Nephron (organoid): ENCODE measurements at regions not wholly inside any gene's neighbourhood (a gene's known extent, or its start where the extent isn't known, plus 50 kb on each side); places are given as distances from the start of the nearest gene placed in this dataset.
"Not testable (repeated sequence)": the region's sequence is repeated elsewhere in the genome, so short reads cannot be mapped to it uniquely, and the experiment has no call there.

Experiments
- H3K27ac Mint-ChIP-seq, 3 experiments: 2 replicates each; pipeline ENCODE4 v1.8.0; 2020; ENCODE audit warnings: mixed read lengths in 3 of 3, mild to moderate bottlenecking in 2 of 3, moderate library complexity in 1 of 3
- H3K27me3 Mint-ChIP-seq: 2 replicates; pipeline ENCODE4 v1.8.0; 2021; ENCODE audit warnings: low read depth, mild to moderate bottlenecking, moderate library complexity, mixed read lengths
- H3K36me3 Mint-ChIP-seq: 2 replicates; pipeline ENCODE4 v1.8.0; 2020; ENCODE audit warnings: low read depth, mixed read lengths
- H3K4me1 Mint-ChIP-seq: 2 replicates; pipeline ENCODE4 v1.8.0; 2020; ENCODE audit warnings: mixed read lengths
- H3K4me3 Mint-ChIP-seq, 3 experiments: 2 replicates each; pipeline ENCODE4 v1.8.0; 2020; ENCODE audit warnings: mild to moderate bottlenecking in 3 of 3, mixed read lengths in 3 of 3, moderate library complexity in 2 of 3
- H3K9me3 Mint-ChIP-seq: 2 replicates; pipeline ENCODE4 v1.8.0; 2020; ENCODE audit warnings: mixed read lengths
- TF ChIP-seq, protein P1 (sequence below), 3 experiments: fragments of 200-600 bp; sonication (generic); IDR thresholded peaks; one replicate each; pipeline ENCODE4 v1.5.0; 2021; ENCODE audit warnings: antibody characterized with exemption in 3 of 3; ENCODE audit not compliant: unreplicated experiment in 3 of 3

- Mint-ChIP-seq H3K36me3 (no peaks in the 10 kb centered on the region), H3K4me3 (no peak overlapping the region), H3K27me3 (no peaks in the 10 kb centered on the region), H3K9me3 (peaks cover 6% of the 10 kb centered on the region), H3K4me1 (no peaks in the 10 kb centered on the region), H3K27ac (no peak overlapping the region)
- TF ChIP-seq, protein P1, sequence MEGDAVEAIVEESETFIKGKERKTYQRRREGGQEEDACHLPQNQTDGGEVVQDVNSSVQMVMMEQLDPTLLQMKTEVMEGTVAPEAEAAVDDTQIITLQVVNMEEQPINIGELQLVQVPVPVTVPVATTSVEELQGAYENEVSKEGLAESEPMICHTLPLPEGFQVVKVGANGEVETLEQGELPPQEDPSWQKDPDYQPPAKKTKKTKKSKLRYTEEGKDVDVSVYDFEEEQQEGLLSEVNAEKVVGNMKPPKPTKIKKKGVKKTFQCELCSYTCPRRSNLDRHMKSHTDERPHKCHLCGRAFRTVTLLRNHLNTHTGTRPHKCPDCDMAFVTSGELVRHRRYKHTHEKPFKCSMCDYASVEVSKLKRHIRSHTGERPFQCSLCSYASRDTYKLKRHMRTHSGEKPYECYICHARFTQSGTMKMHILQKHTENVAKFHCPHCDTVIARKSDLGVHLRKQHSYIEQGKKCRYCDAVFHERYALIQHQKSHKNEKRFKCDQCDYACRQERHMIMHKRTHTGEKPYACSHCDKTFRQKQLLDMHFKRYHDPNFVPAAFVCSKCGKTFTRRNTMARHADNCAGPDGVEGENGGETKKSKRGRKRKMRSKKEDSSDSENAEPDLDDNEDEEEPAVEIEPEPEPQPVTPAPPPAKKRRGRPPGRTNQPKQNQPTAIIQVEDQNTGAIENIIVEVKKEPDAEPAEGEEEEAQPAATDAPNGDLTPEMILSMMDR (IDR thresholded peaks at IDR 0.05; ENCODE audit: unreplicated experiment in 3 of 3) = no peak
These were observed 219.2 kb upstream of the RAI14 start for GRCh38 chr5:34436761-34437501.

DNA sequence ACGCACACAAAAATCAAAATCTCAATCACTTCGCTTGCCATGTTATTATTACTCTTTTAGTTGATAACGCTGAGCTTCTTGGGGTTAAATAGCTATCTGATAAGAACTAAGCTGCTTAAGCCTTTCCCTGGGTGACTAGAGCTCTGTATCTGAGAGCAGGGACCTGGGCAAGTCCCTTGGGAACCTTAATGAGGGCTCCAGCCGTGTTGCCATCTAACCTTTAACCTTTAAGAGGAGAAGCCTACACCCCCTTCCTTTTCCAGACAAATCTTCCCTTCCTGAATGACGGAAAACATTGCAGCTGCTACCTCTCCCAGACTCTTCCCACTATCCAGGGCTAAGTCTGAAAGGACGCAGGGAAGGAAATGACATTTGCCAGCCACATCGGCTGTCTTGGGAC lies 216.5 kb upstream of the RAI14 start:
- Mint-ChIP-seq H3K4me1 (no peaks in the 10 kb centered on the region), H3K4me3 (no peak overlapping the region), H3K9me3 (peaks cover 4% of the 10 kb centered on the region), H3K27ac (no peak overlapping the region), H3K36me3 (no peaks in the 10 kb centered on the region), H3K27me3 (no peaks in the 10 kb centered on the region)
- TF ChIP-seq, protein P1 (IDR thresholded peaks at IDR 0.05; ENCODE audit: unreplicated experiment in 3 of 3) = no peak

GRCh38 chr5:34441767-34442166 lies 214.4 kb upstream of the RAI14 start:
- not testable (repeated sequence) for H3K4me3 Mint-ChIP-seq, H3K27ac Mint-ChIP-seq, H3K27me3 Mint-ChIP-seq, H3K36me3 Mint-ChIP-seq, H3K9me3 Mint-ChIP-seq, H3K4me1 Mint-ChIP-seq

DNA sequence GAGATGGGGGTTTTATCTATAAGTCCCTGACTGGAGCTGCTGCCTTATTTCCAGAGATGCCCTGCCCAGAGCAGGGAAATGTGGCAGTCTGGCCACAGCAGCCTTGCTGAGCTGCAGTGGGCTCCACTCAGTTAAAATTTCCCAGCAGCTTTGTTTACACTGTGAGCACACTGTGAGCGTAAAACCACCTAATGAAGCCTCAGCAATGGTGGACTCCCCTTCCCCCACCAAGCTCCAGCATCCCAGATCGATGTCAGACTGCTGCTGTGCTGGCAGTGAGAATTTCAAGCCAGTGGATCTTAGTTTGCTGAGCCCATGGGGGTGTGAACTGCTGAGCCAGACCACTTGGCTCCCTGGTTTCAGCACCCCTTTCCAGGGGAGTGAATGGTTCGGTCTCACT lies 208.7 kb upstream of the RAI14 start:
- TF ChIP-seq, protein P1 (IDR thresholded peaks at IDR 0.05; ENCODE audit: unreplicated experiment in 3 of 3) = no peak
- H3K27me3 Mint-ChIP-seq = peaks cover 7% of the 10 kb centered on the region
- no peaks in the 10 kb centered on the region for H3K4me1 Mint-ChIP-seq
- no peaks in the 10 kb centered on the region for H3K9me3 Mint-ChIP-seq
- no peaks in the 10 kb centered on the region for H3K36me3 Mint-ChIP-seq
- no peak overlapping the region for H3K27ac Mint-ChIP-seq
- no peak overlapping the region for H3K4me3 Mint-ChIP-seq

DNA sequence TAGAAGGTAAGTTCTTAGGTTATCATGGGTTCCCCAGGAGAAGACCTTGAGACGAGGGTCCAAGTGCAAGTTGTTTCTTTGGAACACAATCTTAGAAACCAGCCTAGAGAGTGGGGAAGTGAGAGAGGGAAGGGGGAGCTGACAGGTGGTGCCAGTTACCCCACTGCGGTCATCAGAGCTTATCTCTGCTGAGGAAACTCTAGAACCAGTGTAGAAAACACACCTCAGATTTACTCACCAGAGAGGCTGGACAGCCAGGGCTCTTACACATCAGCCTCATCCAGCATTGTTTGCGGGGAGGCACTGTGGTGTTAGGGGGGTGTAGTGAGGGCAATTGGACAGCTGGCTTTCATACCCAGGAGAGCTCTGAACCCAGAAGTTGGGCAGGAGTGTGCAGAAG lies 206.5 kb upstream of the RAI14 start:
- no peak overlapping the region for H3K27ac Mint-ChIP-seq
- TF ChIP-seq, protein P1 (IDR thresholded peaks at IDR 0.05; ENCODE audit: unreplicated experiment in 3 of 3) = no peak
- H3K4me3 Mint-ChIP-seq = no peak overlapping the region
- H3K27me3 Mint-ChIP-seq = peaks cover 7% of the 10 kb centered on the region
- H3K36me3 Mint-ChIP-seq = no peaks in the 10 kb centered on the region
- H3K4me1 Mint-ChIP-seq = no peaks in the 10 kb centered on the region
- H3K9me3 Mint-ChIP-seq = no peaks in the 10 kb centered on the region

DNA sequence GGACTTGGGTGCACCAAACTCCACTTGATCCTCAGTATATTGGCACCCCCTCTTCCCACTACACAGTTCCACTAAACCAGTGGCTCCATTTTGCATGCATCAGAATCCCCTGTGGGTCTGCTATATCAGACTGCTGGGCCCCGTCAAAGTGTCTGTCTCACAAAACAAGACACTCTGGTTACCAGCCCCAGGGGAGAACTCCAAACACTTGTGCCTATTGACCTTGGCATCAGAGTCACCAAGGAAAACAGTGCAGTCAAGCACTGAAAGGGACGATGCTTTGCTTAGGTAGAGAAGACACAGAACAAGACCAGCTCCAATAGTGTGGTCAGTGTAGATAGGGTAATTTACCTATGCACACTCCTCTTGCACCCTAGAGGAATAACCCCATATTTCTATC lies 205.8 kb upstream of the RAI14 start:
- Mint-ChIP-seq H3K36me3 (no peaks in the 10 kb centered on the region), H3K4me1 (no peaks in the 10 kb centered on the region), H3K9me3 (no peaks in the 10 kb centered on the region), H3K27ac (no peak overlapping the region), H3K27me3 (peaks cover 7% of the 10 kb centered on the region), H3K4me3 (no peak overlapping the region)
- TF ChIP-seq, protein P1 (IDR thresholded peaks at IDR 0.05; ENCODE audit: unreplicated experiment in 3 of 3) = no peak
